ENCODE measurements at regions not wholly inside any gene's neighbourhood (a gene's known extent, or its start where the extent isn't known, plus 50 kb on each side); places are given as distances from the start of the nearest gene placed in this dataset.

DNA sequence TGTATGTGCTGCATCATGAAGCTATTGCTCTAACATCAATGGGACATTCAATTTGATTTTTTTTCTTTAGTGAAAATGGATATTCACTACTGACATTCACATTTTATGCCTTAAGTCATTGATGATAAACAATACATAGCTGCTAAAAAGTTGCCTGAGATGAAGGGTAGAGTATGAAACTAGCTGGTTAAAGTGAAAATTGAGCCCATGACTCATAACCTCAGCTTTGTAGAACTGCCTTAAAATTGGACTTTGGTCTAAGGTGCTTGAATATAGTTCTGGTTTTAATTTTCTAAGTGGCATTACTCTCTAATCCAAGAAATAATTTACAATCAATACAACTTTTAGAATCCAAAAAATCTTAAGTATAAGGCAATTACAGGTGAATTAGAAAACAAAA, 740.4 kb upstream of the RIOK2 start:
- Histone ChIP-seq H3K9me3 (ENCODE audit: insufficient read depth in 2 of 2, low read depth in 1 of 2, low read length in 1 of 2) (no peaks in the 10 kb centered on the region), H3K23ac (ENCODE audit: insufficient read length) (no peak overlapping the region), H4K8ac (ENCODE audit: extremely low read depth, insufficient read depth, low read length) (no peak overlapping the region), H2BK15ac (ENCODE audit: low read length) (no peak overlapping the region), H3K4me3 (ENCODE audit: extremely low read depth in 1 of 4, insufficient read depth in 2 of 4, low read depth in 3 of 4, low read length in 4 of 4) (no peak overlapping the region), H3K14ac (ENCODE audit: insufficient read length) (no peak overlapping the region), H2AK5ac (ENCODE audit: low read depth, low read length) (no peak overlapping the region), H3K4ac (replicated peaks; ENCODE audit: insufficient read length, low read depth, low read length) (no peak overlapping the region), H2BK120ac (replicated peaks; ENCODE audit: low read depth, low read length) (no peak overlapping the region), H3K23me2 (ENCODE audit: low read depth, low read length) (no peaks in the 10 kb centered on the region), H3K36me3 (ENCODE audit: control insufficient read depth in 2 of 4, insufficient read depth in 4 of 4, low read length in 3 of 4) (no peaks in the 10 kb centered on the region), H4K5ac (ENCODE audit: insufficient read length, low read depth, low read length) (no peak overlapping the region), H3K27me3 (replicated peaks in 1 of 4; ENCODE audit: control insufficient read depth in 3 of 4, extremely low read depth in 1 of 4, insufficient read depth in 3 of 4, low read length in 3 of 4) (no peaks in the 10 kb centered on the region), H3K56ac (replicated peaks; ENCODE audit: insufficient read length, low read depth, low read length) (no peak overlapping the region), H3K9ac (replicated peaks in 1 of 4; ENCODE audit: extremely low read depth in 1 of 4, low read depth in 3 of 4, low read length in 3 of 4) (no peak overlapping the region), H3K27ac (ENCODE audit: low read depth, low read length) (no peak overlapping the region), H3K18ac (ENCODE audit: extremely low read depth, low read length) (no peak overlapping the region), H2AFZ (ENCODE audit: low read length) (no peak overlapping the region), H2BK12ac (ENCODE audit: low read depth, low read length) (no peak overlapping the region), H4K91ac (replicated peaks; ENCODE audit: insufficient read length, low read length) (no peak overlapping the region), H3K4me2 (ENCODE audit: insufficient read depth in 1 of 2, low read depth in 2 of 2, low read length in 2 of 2) (no peak overlapping the region), H3K79me1 (ENCODE audit: low read depth, low read length) (no peaks in the 10 kb centered on the region), H2BK20ac (ENCODE audit: low read length) (no peak overlapping the region), H2BK5ac (ENCODE audit: low read depth, low read length) (no peak overlapping the region), H3K79me2 (ENCODE audit: control insufficient read depth in 1 of 2, insufficient read depth in 2 of 2, low read length in 2 of 2) (no peaks in the 10 kb centered on the region), H3K4me1 (replicated peaks in 1 of 4; ENCODE audit: control insufficient read depth in 3 of 4, insufficient read depth in 4 of 4, low read length in 3 of 4) (no peaks in the 10 kb centered on the region), H4K20me1 (replicated peaks in 1 of 2; ENCODE audit: control insufficient read depth in 1 of 2, insufficient read depth in 2 of 2, low read length in 2 of 2) (no peaks in the 10 kb centered on the region)
- CTCF ChIA-PET (ENCODE audit: partially characterized antibody): no interaction called here
- POLR2A ChIA-PET (ENCODE audit: partially characterized antibody): no interaction called here
- FAIRE-seq (no peak), DNase-seq (ENCODE audit: low read depth in 1 of 2, low spot score in 2 of 2) (no peak)
- TF ChIP-seq NANOG (IDR thresholded peaks at IDR 0.05; ENCODE audit: insufficient read depth, low read depth, low read length, poor library complexity, severe bottlenecking): no peak
- no peak for TF ChIP-seq BCL11A (IDR thresholded peaks at IDR 0.05; ENCODE audit: low read depth in 2 of 2, low read length in 2 of 2)
- TF ChIP-seq, protein P1, sequence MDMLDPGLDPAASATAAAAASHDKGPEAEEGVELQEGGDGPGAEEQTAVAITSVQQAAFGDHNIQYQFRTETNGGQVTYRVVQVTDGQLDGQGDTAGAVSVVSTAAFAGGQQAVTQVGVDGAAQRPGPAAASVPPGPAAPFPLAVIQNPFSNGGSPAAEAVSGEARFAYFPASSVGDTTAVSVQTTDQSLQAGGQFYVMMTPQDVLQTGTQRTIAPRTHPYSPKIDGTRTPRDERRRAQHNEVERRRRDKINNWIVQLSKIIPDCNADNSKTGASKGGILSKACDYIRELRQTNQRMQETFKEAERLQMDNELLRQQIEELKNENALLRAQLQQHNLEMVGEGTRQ (IDR thresholded peaks at IDR 0.05; ENCODE audit: low read length): no peak
- no peak for TF ChIP-seq TAF1 (IDR thresholded peaks at IDR 0.05; ENCODE audit: low read depth, low read length)
- no peak for TF ChIP-seq SP4 (IDR thresholded peaks at IDR 0.05; ENCODE audit: low read length)
- no peak for TF ChIP-seq ASH2L (IDR thresholded peaks at IDR 0.05; ENCODE audit: low read length)

Measured in H1 (cell line).